ENCODE measurements at regions not wholly inside any gene's neighbourhood (a gene's known extent, or its start where the extent isn't known, plus 50 kb on each side); places are given as distances from the start of the nearest gene placed in this dataset.

DNA sequence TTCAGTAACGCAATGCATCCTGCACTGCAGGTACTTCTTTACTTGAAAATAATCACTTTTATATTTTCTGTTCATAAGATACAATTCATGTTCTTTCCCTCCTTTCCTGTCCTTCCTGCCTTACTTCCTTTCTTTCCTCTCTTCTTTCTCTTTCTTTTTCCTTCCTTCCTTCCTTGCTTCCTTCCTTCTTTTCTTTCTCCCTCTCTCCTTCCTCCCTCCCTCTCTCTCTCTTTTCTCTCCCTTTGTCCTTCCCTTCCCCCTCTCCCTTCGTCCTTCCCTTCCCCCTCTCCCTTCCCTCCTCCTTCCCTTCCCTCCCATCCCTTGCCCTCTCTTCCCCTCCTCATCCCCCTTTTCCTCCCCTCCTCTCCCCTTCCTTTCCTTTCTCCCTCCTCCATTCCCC, 227.8 kb upstream of the KLF6 start:
- Histone ChIP-seq H3K4me1 (ENCODE audit: control insufficient read depth in 1 of 2, insufficient read depth in 1 of 2, low read depth in 1 of 2, low read length in 1 of 2) (no peaks in the 10 kb centered on the region), H3K36me3 (no peaks in the 10 kb centered on the region), H3K27ac (no peak overlapping the region), H3K27me3 (no peaks in the 10 kb centered on the region), H3K9me3 (no peaks in the 10 kb centered on the region), H3K4me3 (ENCODE audit: low read depth in 1 of 2, low read length in 1 of 2) (no peak overlapping the region)
- no peak for TF ChIP-seq CTCF (IDR thresholded peaks at IDR 0.05)

- H3K4me1 ChIP-seq (ENCODE audit: control insufficient read depth in 1 of 2, insufficient read depth in 1 of 2, low read depth in 1 of 2, low read length in 1 of 2): no peaks in the 10 kb centered on the region
- no peak for TF ChIP-seq CTCF (IDR thresholded peaks at IDR 0.05)
- H3K27me3 ChIP-seq: no peaks in the 10 kb centered on the region
- no peak overlapping the region for H3K4me3 ChIP-seq (ENCODE audit: low read depth in 1 of 2, low read length in 1 of 2)
- no peaks in the 10 kb centered on the region for H3K9me3 ChIP-seq
- no peak overlapping the region for H3K27ac ChIP-seq
- no peaks in the 10 kb centered on the region for H3K36me3 ChIP-seq
Measured at GRCh38 chr10:4011136-4011812, 226.3 kb upstream of the KLF6 start.

- TF ChIP-seq CTCF (IDR thresholded peaks at IDR 0.05): no peak
- Histone ChIP-seq H3K4me1 (ENCODE audit: control insufficient read depth in 1 of 2, insufficient read depth in 1 of 2, low read depth in 1 of 2, low read length in 1 of 2) (no peaks in the 10 kb centered on the region), H3K4me3 (ENCODE audit: low read depth in 1 of 2, low read length in 1 of 2) (no peak overlapping the region), H3K27ac (no peak overlapping the region), H3K27me3 (no peaks in the 10 kb centered on the region), H3K36me3 (no peaks in the 10 kb centered on the region), H3K9me3 (no peaks in the 10 kb centered on the region)
Measured at GRCh38 chr10:4008676-4009382, 223.8 kb upstream of the KLF6 start.

- TF ChIP-seq CTCF (IDR thresholded peaks at IDR 0.05): no peak
Measured at GRCh38 chr10:4007771-4008170, 222.8 kb upstream of the KLF6 start.

DNA sequence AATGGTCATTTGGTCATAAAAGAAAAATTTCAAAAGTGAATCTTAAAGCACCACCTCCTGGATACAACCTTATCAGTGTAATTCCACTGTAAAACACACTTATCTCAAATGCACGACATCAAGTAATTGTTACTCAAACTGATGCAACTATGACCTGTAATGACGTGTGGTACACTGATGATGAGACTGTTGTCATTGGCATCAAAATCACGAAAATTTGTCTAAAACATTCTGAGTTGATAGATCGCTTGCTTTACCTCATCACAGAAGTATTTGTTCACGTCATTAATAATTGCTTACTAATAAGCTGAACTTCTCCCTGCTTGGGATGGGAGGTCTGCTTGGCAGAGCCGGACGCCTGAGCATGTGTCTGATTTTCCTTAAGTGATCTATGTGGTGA, 221.8 kb upstream of the KLF6 start:
- Histone ChIP-seq H3K36me3 (no peaks in the 10 kb centered on the region), H3K9me3 (no peaks in the 10 kb centered on the region), H3K27me3 (no peaks in the 10 kb centered on the region), H3K27ac (no peak overlapping the region), H3K4me3 (ENCODE audit: low read depth in 1 of 2, low read length in 1 of 2) (no peak overlapping the region), H3K4me1 (ENCODE audit: control insufficient read depth in 1 of 2, insufficient read depth in 1 of 2, low read depth in 1 of 2, low read length in 1 of 2) (no peaks in the 10 kb centered on the region)
- TF ChIP-seq CTCF (IDR thresholded peaks at IDR 0.05): no peak

More at GRCh38 chr10:4007771-4008170, 222.8 kb upstream of the KLF6 start:
- no peaks in the 10 kb centered on the region for H3K9me3 ChIP-seq
- no peaks in the 10 kb centered on the region for H3K27me3 ChIP-seq
- H3K4me3 ChIP-seq (ENCODE audit: low read depth in 1 of 2, low read length in 1 of 2): no peak overlapping the region
- H3K27ac ChIP-seq: no peak overlapping the region
- H3K4me1 ChIP-seq (ENCODE audit: control insufficient read depth in 1 of 2, insufficient read depth in 1 of 2, low read depth in 1 of 2, low read length in 1 of 2): no peaks in the 10 kb centered on the region
- no peaks in the 10 kb centered on the region for H3K36me3 ChIP-seq

Measured in neutrophil (primary cell).